MM.1S (cell line): ENCODE measurements at regions not wholly inside any gene's neighbourhood (a gene's known extent, or its start where the extent isn't known, plus 50 kb on each side); places are given as distances from the start of the nearest gene placed in this dataset.

Experiments
- CTCF ChIP-seq: fragments of 300-600 bp; sonication (generic); IDR thresholded peaks from 2 replicates; pipeline ENCODE4 v1.5.1; 2016; ENCODE audit warnings: antibody characterized with exemption, low read length, mixed read lengths
- EZH2 ChIP-seq: fragments of 300-600 bp; sonication (generic); optimal IDR thresholded peaks from 2 replicates; pipeline ENCODE3; 2017; ENCODE audit warnings: low read depth, mild to moderate bottlenecking, antibody characterized with exemption, low read length, mixed read lengths
- EZH2phosphoT487 ChIP-seq: fragments of 300-600 bp; sonication (generic); IDR thresholded peaks from 2 replicates; pipeline ENCODE4 v1.6.1; 2018; ENCODE audit warnings: antibody characterized with exemption, low read length

- TF ChIP-seq EZH2 (no peak), CTCF (no peak), EZH2phosphoT487 (no peak)
These were observed 506.2 kb downstream of the GABRG2 start for GRCh38 chr5:162573758-162574157.
